ENCODE measurements at regions not wholly inside any gene's neighbourhood (a gene's known extent, or its start where the extent isn't known, plus 50 kb on each side); places are given as distances from the start of the nearest gene placed in this dataset.

GRCh38 chr5:57791875-57792274 lies 309.3 kb upstream of the ACTBL2 start:
- no peak for TF ChIP-seq CTCF (conservative IDR thresholded peaks at IDR 0.05; ENCODE audit: low read depth, low read length)
- no peak for TF ChIP-seq EZH2 (IDR thresholded peaks at IDR 0.05; ENCODE audit: borderline replicate concordance, low read depth, low read length, poor library complexity, severe bottlenecking)
